LNCaP clone FGC (cell line): ENCODE measurements at regions not wholly inside any gene's neighbourhood (a gene's known extent, or its start where the extent isn't known, plus 50 kb on each side); places are given as distances from the start of the nearest gene placed in this dataset.

Experiments used
- DNase-seq: peaks from one replicate; pipeline ENCODE4 v3.0.0-alpha.2; 2011; ENCODE audit warnings: low read depth
- H3K4me3 ChIP-seq: 2 replicates; pipeline ENCODE4 v1.5.1; 2011; ENCODE audit warnings: mild to moderate bottlenecking, low read depth, low read length, control low read depth
- TF ChIP-seq, protein P1 (sequence below): IDR thresholded peaks from 2 replicates; pipeline ENCODE4 v1.5.1; 2012; ENCODE audit warnings: mild to moderate bottlenecking; ENCODE audit not compliant: control insufficient read depth, insufficient read depth; ENCODE audit errors: extremely low read depth

DNA sequence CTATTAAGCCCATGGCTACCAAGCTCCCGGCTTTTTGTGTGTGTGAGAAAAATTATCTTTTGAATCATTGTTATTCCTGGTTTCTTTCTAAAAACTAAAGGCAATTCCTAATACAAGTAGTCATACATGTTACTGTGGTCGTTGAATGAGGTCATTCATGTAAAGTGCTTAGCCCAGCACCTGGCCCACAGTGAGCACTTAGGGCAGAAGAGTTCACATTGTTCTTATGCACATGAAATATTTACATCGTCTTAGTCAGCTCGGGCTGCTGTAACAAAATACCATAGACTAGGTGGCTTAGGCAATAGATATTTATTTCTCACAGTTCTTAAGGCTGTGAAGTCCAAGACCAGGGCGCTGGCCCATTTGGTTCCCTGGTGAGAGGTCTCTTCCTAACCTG is 216.1 kb downstream of the SHQ1 start:
- no peak for DNase-seq
- TF ChIP-seq, protein P1, sequence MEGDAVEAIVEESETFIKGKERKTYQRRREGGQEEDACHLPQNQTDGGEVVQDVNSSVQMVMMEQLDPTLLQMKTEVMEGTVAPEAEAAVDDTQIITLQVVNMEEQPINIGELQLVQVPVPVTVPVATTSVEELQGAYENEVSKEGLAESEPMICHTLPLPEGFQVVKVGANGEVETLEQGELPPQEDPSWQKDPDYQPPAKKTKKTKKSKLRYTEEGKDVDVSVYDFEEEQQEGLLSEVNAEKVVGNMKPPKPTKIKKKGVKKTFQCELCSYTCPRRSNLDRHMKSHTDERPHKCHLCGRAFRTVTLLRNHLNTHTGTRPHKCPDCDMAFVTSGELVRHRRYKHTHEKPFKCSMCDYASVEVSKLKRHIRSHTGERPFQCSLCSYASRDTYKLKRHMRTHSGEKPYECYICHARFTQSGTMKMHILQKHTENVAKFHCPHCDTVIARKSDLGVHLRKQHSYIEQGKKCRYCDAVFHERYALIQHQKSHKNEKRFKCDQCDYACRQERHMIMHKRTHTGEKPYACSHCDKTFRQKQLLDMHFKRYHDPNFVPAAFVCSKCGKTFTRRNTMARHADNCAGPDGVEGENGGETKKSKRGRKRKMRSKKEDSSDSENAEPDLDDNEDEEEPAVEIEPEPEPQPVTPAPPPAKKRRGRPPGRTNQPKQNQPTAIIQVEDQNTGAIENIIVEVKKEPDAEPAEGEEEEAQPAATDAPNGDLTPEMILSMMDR = no peak
- no peak overlapping the region for H3K4me3 ChIP-seq

DNA sequence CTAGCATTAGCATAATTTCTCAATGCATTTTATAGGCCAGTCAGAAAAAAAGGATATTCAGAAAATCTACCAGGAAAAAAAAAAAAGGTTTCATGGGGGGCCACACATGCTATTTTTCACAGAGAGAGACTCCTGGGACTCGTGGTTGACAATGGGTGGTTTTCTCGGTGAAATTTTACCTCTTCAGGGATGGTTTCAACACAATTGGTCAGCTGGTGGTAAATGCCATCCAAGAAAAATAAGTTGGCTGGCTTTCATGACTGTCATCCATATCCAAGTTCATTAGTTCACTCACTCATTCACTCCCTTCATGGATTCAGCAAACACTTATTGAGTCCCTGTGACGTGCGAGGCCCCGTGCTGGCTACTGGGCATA is 217.3 kb downstream of the SHQ1 start:
- H3K4me3 ChIP-seq = no peak overlapping the region
- no peak for DNase-seq
- TF ChIP-seq, protein P1 = no peak

DNA sequence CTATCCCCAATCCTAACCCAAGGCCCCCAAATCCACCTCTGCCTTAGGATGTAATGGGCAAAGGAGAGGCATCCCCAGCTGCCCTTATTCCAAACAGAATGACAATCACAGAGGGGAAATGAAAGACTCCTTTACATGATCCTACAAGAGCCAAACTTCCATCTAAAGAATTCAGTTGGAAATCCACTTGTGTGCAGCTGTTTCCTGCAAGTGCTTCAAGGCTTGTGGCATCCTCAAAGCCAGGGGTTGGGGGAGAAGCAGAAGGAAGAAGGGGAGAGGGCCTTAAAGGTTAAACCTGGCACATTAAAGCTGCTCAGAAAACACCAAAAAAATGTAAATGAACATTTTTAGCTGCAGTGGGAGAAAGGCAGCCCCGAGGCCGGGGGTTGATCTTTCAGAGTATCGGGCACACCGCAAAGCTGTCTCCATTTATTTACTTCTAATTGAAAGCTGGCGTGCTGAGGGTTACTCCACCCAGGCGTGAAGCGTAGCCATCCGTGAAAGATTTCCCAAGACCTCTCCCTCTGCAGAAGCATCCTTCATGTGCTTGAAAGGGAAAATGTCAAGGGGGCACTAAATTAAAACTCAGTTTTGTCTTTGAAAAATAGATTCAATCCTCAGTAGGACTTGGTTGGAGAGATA is 217.8 kb downstream of the SHQ1 start:
- TF ChIP-seq, protein P1 = no peak
- DNase-seq = no peak

DNA sequence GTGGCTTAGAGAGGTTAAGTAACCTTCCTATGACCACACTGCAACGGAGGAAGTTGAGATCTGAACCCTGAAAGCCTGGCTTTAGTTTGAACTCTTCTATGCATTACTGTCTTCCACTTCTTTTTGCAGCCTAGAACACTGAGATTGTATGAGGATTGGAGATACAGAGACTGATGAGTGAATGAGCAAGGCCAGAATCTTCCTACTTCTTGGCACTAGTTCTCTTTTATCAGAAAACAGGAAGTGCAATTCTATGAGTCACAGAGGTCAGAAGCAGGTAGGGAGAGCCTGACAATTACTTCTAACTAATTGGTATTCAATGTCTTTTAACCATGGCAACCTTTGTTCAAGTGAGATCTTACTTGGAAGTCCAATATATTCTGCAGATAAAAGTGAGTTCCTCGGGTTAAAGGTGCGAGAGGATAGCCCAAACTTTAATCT is 219.0 kb downstream of the SHQ1 start:
- TF ChIP-seq, protein P1 = no peak
- H3K4me3 ChIP-seq = no peak overlapping the region
- DNase-seq = no peak

More for the DNA sequence above, 217.8 kb downstream of the SHQ1 start:
- H3K4me3 ChIP-seq = no peak overlapping the region

DNA sequence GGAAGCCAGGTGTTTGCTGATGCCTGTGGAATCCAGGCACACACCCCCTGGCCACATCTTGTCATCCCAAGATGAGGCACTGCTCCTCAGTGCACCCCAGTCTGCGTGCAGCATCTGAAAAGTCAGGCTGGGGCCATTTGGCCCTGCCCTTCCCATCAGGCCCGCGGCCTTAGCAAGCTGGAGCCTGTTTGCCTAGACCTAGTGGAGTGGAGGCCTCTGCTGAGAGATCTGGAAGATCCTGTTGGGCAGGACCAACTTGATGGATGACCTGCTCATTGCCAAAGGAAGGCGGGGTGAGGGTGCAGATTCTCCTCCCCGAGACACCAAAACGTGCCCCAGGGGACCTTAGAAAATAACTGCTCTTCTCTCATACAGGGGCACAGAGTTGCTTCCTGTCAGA is 220.2 kb downstream of the SHQ1 start:
- no peak overlapping the region for H3K4me3 ChIP-seq
- TF ChIP-seq, protein P1 = no peak
- DNase-seq = peak; percentile 78

DNA sequence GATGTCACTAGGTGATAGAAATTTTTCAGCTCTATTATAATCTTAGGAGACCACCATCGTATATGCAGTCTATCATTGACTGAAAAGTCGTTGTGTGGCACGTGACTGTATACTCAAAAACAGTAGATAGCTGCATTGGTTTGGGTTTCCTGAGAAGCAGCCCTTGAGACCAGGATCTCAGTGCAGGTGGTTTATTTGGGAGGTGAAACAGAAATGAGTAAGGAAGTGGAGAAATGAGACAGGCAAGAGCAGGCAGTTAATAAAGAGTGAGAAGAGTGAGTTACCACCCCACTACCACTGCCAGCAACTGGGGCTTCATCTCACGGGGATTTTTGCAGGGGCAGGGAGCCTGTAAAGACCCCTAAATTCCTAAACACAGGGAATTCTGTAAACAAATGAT is 221.0 kb downstream of the SHQ1 start:
- TF ChIP-seq, protein P1 = no peak
- DNase-seq = no peak
- H3K4me3 ChIP-seq = no peak overlapping the region
